ENCODE measurements at regions not wholly inside any gene's neighbourhood (a gene's known extent, or its start where the extent isn't known, plus 50 kb on each side); places are given as distances from the start of the nearest gene placed in this dataset.

DNA sequence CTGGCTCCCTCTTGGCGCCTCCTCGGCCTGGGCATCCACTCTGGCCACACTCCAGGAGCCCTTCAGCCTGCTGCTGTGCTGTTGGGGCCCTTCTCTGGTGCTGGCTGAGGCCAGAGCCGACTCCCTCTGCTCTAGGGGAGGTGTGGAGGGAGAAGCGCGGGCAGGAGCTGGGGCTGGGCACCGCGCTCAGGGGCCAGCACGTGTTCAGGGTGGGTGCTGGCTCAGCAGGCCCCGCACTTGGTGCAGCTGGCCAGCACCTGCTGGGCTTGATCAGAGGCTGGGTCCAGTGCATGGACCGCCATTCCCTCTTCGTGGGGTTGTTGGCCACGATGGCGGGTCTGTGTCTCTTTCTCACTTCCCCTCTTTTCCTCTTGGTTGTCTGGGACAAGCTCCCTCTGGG lies 2381.0 kb downstream of the LRRC4C start:
- H3K27me3 Mint-ChIP-seq (ENCODE audit: low read depth) = no peaks in the 10 kb centered on the region
- H3K18ac ChIP-seq (ENCODE audit: insufficient read length, low read depth, low read length) = no peak overlapping the region
- H3K23ac ChIP-seq (ENCODE audit: insufficient read length, low read depth, low read length) = no peak overlapping the region
- H3K79me1 ChIP-seq (ENCODE audit: insufficient read depth, low read depth, low read length, poor library complexity, severe bottlenecking) = no peaks in the 10 kb centered on the region
- no CpG with 5 or more reads among the region's 13 CpGs for WGBS (ENCODE audit: extremely low coverage, insufficient read length, low lambda C conversion rate)
- H3K79me2 ChIP-seq (ENCODE audit: insufficient read depth, low read length) = no peaks in the 10 kb centered on the region
- H3K4me1 Mint-ChIP-seq = no peaks in the 10 kb centered on the region
- DNase-seq = no peak
- no peak overlapping the region for H3K56ac ChIP-seq (ENCODE audit: insufficient read length, low read depth, low read length)
- H3K23me2 ChIP-seq (ENCODE audit: insufficient read length, low read depth, low read length, poor library complexity, severe bottlenecking) = no peaks in the 10 kb centered on the region
- H4K8ac ChIP-seq (replicated peaks; ENCODE audit: insufficient read length, low read depth, low read length) = no peak overlapping the region
- H3K27ac ChIP-seq (ENCODE audit: insufficient read length, low read depth, low read length) = no peak overlapping the region
- peaks cover 12 to 14% of the 10 kb centered on the region in 2 experiments; a peak in 4 of 5 replicates for H3K9me3 Mint-ChIP-seq
- no peak overlapping the region for H2BK5ac ChIP-seq (ENCODE audit: insufficient read length, low read length)
- no peak overlapping the region for H3K4ac ChIP-seq (ENCODE audit: low read depth, low read length)
- H2BK15ac ChIP-seq (ENCODE audit: low read depth, low read length) = no peak overlapping the region
- H3K4me3 Mint-ChIP-seq = no peak overlapping the region
- H2BK120ac ChIP-seq (ENCODE audit: low read depth, low read length, poor library complexity, severe bottlenecking) = no peak overlapping the region
- no peak overlapping the region for H3K27ac Mint-ChIP-seq
- H4K91ac ChIP-seq (ENCODE audit: insufficient read length, low read depth, low read length) = no peak overlapping the region
- no peak overlapping the region for H4K5ac ChIP-seq (ENCODE audit: insufficient read length, low read depth, low read length)
- no peak overlapping the region for H2AK5ac ChIP-seq (ENCODE audit: insufficient read length, low read length)
- no peaks in the 10 kb centered on the region for H4K20me1 ChIP-seq (ENCODE audit: control insufficient read depth, insufficient read depth, insufficient read length)
- no peak overlapping the region for H3T11ph ChIP-seq (ENCODE audit: low read length)
- H3K36me3 Mint-ChIP-seq (ENCODE audit: insufficient read depth in 1 of 3, low read depth in 3 of 3) = peaks cover 4 to 5% (median 4%) of the 10 kb centered on the region in 3 experiments; a peak in 6 of 7 replicates
- H3K14ac ChIP-seq (ENCODE audit: insufficient read depth, low read length) = no peak overlapping the region
- H3K4me2 ChIP-seq (ENCODE audit: insufficient read depth, insufficient read length, low read length) = no peak overlapping the region
- no peak overlapping the region for H3K9ac ChIP-seq (ENCODE audit: extremely low read depth, insufficient read length, low read length)
- H2AFZ ChIP-seq (ENCODE audit: low read length) = no peak overlapping the region
- TF ChIP-seq, protein P1, sequence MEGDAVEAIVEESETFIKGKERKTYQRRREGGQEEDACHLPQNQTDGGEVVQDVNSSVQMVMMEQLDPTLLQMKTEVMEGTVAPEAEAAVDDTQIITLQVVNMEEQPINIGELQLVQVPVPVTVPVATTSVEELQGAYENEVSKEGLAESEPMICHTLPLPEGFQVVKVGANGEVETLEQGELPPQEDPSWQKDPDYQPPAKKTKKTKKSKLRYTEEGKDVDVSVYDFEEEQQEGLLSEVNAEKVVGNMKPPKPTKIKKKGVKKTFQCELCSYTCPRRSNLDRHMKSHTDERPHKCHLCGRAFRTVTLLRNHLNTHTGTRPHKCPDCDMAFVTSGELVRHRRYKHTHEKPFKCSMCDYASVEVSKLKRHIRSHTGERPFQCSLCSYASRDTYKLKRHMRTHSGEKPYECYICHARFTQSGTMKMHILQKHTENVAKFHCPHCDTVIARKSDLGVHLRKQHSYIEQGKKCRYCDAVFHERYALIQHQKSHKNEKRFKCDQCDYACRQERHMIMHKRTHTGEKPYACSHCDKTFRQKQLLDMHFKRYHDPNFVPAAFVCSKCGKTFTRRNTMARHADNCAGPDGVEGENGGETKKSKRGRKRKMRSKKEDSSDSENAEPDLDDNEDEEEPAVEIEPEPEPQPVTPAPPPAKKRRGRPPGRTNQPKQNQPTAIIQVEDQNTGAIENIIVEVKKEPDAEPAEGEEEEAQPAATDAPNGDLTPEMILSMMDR (conservative IDR thresholded peaks at IDR 0.05) = no peak
- no peaks in the 10 kb centered on the region for H3K27me3 ChIP-seq (ENCODE audit: insufficient read depth, low read length)
- no peaks in the 10 kb centered on the region for H3K9me3 ChIP-seq (ENCODE audit: control insufficient read depth, low read depth, low read length)
- no peak overlapping the region for H2BK12ac ChIP-seq (ENCODE audit: insufficient read length, low read depth, low read length)
- no peaks in the 10 kb centered on the region for H3K4me1 ChIP-seq (ENCODE audit: insufficient read depth, low read length)
- H2BK20ac ChIP-seq (ENCODE audit: low read depth, low read length, poor library complexity, severe bottlenecking) = no peak overlapping the region
